GM19240 (cell line): ENCODE measurements at regions not wholly inside any gene's neighbourhood (a gene's known extent, or its start where the extent isn't known, plus 50 kb on each side); places are given as distances from the start of the nearest gene placed in this dataset.

Experiments
- DNase-seq: peaks from one replicate; pipeline ENCODE4 v3.0.0; 2011; ENCODE audit warnings: low spot score; ENCODE audit not compliant: insufficient read length

GRCh38 chr5:148708854-148709253, 54.5 kb upstream of the HTR4 start:
- DNase-seq, result no peak

- DNase-seq, result no peak
Measured at GRCh38 chr5:148711961-148712360, 57.6 kb upstream of the HTR4 start.

GRCh38 chr5:148713735-148714508, 59.6 kb upstream of the HTR4 start:
- no peak for DNase-seq

- DNase-seq, result no peak
Measured at GRCh38 chr5:148716716-148717115, 62.4 kb upstream of the HTR4 start.

GRCh38 chr5:148717668-148718067, 63.3 kb upstream of the HTR4 start:
- DNase-seq, result no peak

- DNase-seq, result no peak
Measured at GRCh38 chr5:148719605-148720004, 65.3 kb upstream of the HTR4 start.

GRCh38 chr5:148720257-148720656, 65.9 kb upstream of the HTR4 start:
- no peak for DNase-seq

- DNase-seq, result no peak
Measured at GRCh38 chr5:148723143-148723542, 68.8 kb upstream of the HTR4 start.

GRCh38 chr5:148725675-148726074, 71.3 kb upstream of the HTR4 start:
- DNase-seq, result no peak

GRCh38 chr5:148729182-148729581, 74.9 kb upstream of the HTR4 start:
- DNase-seq, result no peak

- no peak for DNase-seq
Measured at GRCh38 chr5:148730270-148730669, 75.9 kb upstream of the HTR4 start.

GRCh38 chr5:148730942-148731898, 76.9 kb upstream of the HTR4 start:
- no peak for DNase-seq

GRCh38 chr5:148732692-148733091, 78.4 kb upstream of the HTR4 start:
- DNase-seq, result no peak

- DNase-seq, result no peak
Measured at GRCh38 chr5:148733601-148734438, 79.5 kb upstream of the HTR4 start.

- DNase-seq, result no peak
Measured at GRCh38 chr5:148734518-148734917, 80.2 kb upstream of the HTR4 start.

GRCh38 chr5:148735301-148735835, 81.0 kb upstream of the HTR4 start:
- DNase-seq, result no peak

- DNase-seq, result no peak
Measured at GRCh38 chr5:148739023-148739422, 84.7 kb upstream of the HTR4 start.

- no peak for DNase-seq
Measured at GRCh38 chr5:148739524-148739923, 85.2 kb upstream of the HTR4 start.

GRCh38 chr5:148740079-148740858, 85.9 kb upstream of the HTR4 start:
- no peak for DNase-seq

GRCh38 chr5:148740966-148741742, 85.3 kb upstream of the ADRB2 start:
- no peak for DNase-seq
